ENCODE measurements at regions not wholly inside any gene's neighbourhood (a gene's known extent, or its start where the extent isn't known, plus 50 kb on each side); places are given as distances from the start of the nearest gene placed in this dataset.

DNA sequence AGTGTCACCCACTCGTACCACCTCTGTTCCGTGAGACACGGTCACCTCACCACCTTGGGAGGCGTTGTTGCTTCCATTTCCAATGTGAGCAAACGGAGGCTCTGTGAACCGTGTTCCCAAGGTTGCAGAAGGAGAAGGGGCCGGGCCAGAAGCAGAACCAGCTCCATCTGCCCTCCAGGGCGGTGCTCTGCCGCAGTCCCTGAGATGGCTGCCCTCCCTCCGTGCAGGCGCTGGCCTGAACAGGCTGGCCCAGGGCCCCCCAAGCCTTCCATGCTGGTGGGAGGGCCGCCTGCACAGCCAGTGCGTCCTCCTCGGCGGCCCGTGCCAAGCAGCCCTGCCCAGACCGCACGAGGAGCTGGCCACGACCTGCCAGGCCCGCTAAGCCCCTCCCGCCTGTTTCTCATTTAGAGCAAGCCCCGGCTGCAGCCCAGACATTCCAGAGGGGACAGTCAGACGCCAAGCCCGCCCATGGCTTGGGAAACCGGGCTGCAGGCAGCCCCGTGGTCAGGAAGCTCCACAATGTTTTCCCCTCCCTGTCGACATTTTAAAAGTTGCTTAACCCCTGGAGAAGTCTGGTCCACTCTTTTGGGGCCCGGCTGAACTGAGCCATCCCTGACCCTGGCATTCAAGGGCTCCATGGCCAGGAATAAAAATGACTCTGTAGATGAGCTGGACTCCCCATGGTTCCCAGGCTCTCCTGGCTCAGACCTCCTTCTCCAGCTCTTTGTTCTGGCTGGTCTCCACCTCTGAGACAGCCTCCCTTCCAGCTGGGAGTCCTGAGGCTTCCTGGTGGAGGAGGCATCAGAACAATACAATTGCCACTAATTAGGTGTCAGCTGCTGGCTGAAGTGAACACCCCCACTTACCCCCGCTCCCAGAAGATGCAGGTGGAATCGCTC lies 236.0 kb downstream of the BCL11B start:
- TF ChIP-seq, protein P1, sequence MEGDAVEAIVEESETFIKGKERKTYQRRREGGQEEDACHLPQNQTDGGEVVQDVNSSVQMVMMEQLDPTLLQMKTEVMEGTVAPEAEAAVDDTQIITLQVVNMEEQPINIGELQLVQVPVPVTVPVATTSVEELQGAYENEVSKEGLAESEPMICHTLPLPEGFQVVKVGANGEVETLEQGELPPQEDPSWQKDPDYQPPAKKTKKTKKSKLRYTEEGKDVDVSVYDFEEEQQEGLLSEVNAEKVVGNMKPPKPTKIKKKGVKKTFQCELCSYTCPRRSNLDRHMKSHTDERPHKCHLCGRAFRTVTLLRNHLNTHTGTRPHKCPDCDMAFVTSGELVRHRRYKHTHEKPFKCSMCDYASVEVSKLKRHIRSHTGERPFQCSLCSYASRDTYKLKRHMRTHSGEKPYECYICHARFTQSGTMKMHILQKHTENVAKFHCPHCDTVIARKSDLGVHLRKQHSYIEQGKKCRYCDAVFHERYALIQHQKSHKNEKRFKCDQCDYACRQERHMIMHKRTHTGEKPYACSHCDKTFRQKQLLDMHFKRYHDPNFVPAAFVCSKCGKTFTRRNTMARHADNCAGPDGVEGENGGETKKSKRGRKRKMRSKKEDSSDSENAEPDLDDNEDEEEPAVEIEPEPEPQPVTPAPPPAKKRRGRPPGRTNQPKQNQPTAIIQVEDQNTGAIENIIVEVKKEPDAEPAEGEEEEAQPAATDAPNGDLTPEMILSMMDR (IDR thresholded peaks at IDR 0.05; ENCODE audit: insufficient read depth, low read depth, low read length) = no peak
- no peak for TF ChIP-seq EZH2 (IDR thresholded peaks at IDR 0.05; ENCODE audit: insufficient read depth, low read length)

Data from astrocyte (in vitro differentiated cells and primary cell).